Esophagus squamous epithelium (tissue), 4 donors: ENCODE measurements at regions not wholly inside any gene's neighbourhood (a gene's known extent, or its start where the extent isn't known, plus 50 kb on each side); places are given as distances from the start of the nearest gene placed in this dataset.

Experiments
- CTCF ChIP-seq, 6 experiments: fragments of 450-650 bp in 4 of 6; fragments of 200-600 bp in 2 of 6; sonication (generic) in 2 of 6; IDR thresholded peaks; one replicate each; pipeline ENCODE4 v1.5.1; 2016 to 2019; ENCODE audit warnings: antibody characterized with exemption in 6 of 6, mild to moderate bottlenecking in 4 of 6, moderate library complexity in 4 of 6
- POLR2A ChIP-seq, 4 donors: fragments of 450-650 bp; IDR thresholded peaks; one replicate each; pipeline ENCODE4 v1.6.1; 2017; ENCODE audit warnings: antibody characterized with exemption in 4 of 4, mild to moderate bottlenecking in 4 of 4, moderate library complexity in 3 of 4

GRCh38 chr5:173441053-173441628 lies 112.9 kb upstream of the STC2 start:
- no peak for TF ChIP-seq CTCF (IDR thresholded peaks at IDR 0.05)
- no peak for TF ChIP-seq POLR2A (IDR thresholded peaks at IDR 0.05)
